SH-SY5Y (cell line): ENCODE measurements at regions not wholly inside any gene's neighbourhood (a gene's known extent, or its start where the extent isn't known, plus 50 kb on each side); places are given as distances from the start of the nearest gene placed in this dataset.

Experiments used
- GATA2 ChIP-seq: IDR thresholded peaks from 2 replicates; pipeline ENCODE4 v1.6.1; 2011; ENCODE audit warnings: mild to moderate bottlenecking, low read depth, low read length
- GATA3 ChIP-seq: IDR thresholded peaks from 2 replicates; pipeline ENCODE4 v1.6.1; 2011; ENCODE audit warnings: low read depth, mild to moderate bottlenecking, low read length, moderate library complexity

DNA sequence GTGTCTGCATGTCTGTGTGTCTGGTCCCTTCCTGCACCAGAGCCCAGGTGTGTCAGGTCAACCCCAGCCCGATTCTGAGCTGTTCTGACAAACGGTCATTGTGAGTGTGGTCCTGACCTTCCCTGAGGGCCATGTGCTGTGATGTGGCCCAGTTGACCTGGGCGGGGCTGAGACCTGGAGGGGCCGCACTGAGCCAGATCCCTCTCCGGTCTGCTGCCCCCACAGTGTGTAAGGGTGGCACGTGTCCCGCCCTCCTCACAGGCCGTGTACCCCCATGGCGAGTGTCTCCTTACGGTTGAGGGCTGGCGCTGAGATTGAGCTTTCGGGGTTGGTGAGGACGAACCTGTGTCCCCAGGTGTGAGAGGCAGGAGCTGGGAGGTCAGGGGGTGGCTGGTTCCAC lies 136.5 kb downstream of the MRPL36 start:
- no peak for TF ChIP-seq GATA2
- no peak for TF ChIP-seq GATA3
